ENCODE measurements at regions not wholly inside any gene's neighbourhood (a gene's known extent, or its start where the extent isn't known, plus 50 kb on each side); places are given as distances from the start of the nearest gene placed in this dataset.

DNA sequence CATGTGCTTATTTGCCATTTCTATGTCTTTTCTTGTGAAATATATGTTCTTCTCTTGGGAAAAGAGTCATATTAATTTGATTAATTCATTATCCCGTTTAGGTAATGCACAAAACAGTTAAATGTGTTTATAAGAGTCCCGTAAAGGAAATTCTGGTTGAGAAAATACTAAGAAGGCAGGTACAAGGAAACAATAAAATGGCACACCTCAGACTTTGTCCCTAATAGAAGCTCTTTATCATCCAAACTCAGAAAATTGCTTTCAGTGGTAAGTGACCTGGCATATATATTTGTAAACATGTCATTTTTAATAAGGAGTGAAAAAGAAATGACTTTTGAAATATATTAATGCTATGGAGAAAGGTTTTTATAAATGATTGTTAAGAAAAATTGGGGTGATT lies 540.5 kb upstream of the CITED2 start:
- no peak for DNase-seq (ENCODE audit: insufficient read length, low spot score, missing footprints)
- Histone ChIP-seq H3K9me3 (ENCODE audit: low read depth, low read length) (no peaks in the 10 kb centered on the region), H3K79me2 (ENCODE audit: insufficient read depth, low read length) (no peaks in the 10 kb centered on the region), H3K4me1 (ENCODE audit: insufficient read depth, low read length) (no peaks in the 10 kb centered on the region), H3K27me3 (ENCODE audit: insufficient read depth, low read length) (no peaks in the 10 kb centered on the region), H3K4me3 (ENCODE audit: insufficient read depth, low read length) (no peak overlapping the region), H2AFZ (ENCODE audit: low read length) (no peak overlapping the region), H4K20me1 (ENCODE audit: insufficient read depth, low read length) (no peaks in the 10 kb centered on the region), H3K36me3 (ENCODE audit: insufficient read depth, low read length) (no peaks in the 10 kb centered on the region), H3K27ac (ENCODE audit: low read depth, low read length) (no peak overlapping the region), H3K4me2 (ENCODE audit: insufficient read depth, low read length) (no peak overlapping the region)
- TF ChIP-seq, protein P1, sequence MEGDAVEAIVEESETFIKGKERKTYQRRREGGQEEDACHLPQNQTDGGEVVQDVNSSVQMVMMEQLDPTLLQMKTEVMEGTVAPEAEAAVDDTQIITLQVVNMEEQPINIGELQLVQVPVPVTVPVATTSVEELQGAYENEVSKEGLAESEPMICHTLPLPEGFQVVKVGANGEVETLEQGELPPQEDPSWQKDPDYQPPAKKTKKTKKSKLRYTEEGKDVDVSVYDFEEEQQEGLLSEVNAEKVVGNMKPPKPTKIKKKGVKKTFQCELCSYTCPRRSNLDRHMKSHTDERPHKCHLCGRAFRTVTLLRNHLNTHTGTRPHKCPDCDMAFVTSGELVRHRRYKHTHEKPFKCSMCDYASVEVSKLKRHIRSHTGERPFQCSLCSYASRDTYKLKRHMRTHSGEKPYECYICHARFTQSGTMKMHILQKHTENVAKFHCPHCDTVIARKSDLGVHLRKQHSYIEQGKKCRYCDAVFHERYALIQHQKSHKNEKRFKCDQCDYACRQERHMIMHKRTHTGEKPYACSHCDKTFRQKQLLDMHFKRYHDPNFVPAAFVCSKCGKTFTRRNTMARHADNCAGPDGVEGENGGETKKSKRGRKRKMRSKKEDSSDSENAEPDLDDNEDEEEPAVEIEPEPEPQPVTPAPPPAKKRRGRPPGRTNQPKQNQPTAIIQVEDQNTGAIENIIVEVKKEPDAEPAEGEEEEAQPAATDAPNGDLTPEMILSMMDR (IDR thresholded peaks at IDR 0.05; ENCODE audit: extremely low read depth, low read depth, low read length) = no peak

DNA sequence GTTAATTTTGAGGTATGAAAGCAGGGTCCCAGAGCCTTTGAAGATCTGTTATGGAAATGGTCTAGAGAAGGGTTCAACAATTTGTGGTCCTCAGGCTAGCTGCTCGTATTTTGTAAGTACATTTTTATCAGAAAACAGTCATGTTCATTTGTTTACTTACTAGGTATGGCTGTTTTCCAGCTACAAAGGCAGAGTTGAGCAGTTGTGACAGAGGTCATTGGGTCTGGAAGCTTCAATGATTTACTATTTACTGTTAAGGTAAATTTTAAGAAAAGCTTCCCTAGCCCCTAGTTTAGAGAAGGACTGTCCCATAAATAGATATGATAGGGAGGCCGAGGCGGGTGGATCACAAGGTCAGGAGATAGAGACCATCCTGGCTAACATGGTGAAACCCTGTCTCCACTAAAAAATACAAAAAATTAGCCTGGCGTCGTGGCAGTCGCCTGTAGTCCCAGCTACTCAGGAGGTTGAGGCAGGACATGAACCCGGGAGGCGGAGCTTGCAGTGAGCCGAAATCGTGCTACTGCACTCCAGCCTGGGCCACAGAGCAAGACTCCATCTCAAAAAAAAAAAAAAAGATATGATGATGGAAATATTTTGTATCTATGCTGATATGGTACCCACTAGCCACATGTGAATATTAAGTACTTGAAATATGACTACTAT lies 538.4 kb upstream of the CITED2 start:
- Histone ChIP-seq H3K4me3 (ENCODE audit: insufficient read depth, low read length) (no peak overlapping the region), H3K79me2 (ENCODE audit: insufficient read depth, low read length) (no peaks in the 10 kb centered on the region), H4K20me1 (ENCODE audit: insufficient read depth, low read length) (no peaks in the 10 kb centered on the region), H3K36me3 (ENCODE audit: insufficient read depth, low read length) (no peaks in the 10 kb centered on the region), H3K27me3 (ENCODE audit: insufficient read depth, low read length) (no peaks in the 10 kb centered on the region), H3K4me2 (ENCODE audit: insufficient read depth, low read length) (no peak overlapping the region), H3K27ac (ENCODE audit: low read depth, low read length) (no peak overlapping the region), H2AFZ (ENCODE audit: low read length) (peak overlapping the region; percentile 35), H3K4me1 (ENCODE audit: insufficient read depth, low read length) (no peaks in the 10 kb centered on the region), H3K9me3 (ENCODE audit: low read depth, low read length) (no peaks in the 10 kb centered on the region)
- no peak for DNase-seq (ENCODE audit: insufficient read length, low spot score, missing footprints)
- TF ChIP-seq, protein P1 (IDR thresholded peaks at IDR 0.05; ENCODE audit: extremely low read depth, low read depth, low read length) = no peak

DNA sequence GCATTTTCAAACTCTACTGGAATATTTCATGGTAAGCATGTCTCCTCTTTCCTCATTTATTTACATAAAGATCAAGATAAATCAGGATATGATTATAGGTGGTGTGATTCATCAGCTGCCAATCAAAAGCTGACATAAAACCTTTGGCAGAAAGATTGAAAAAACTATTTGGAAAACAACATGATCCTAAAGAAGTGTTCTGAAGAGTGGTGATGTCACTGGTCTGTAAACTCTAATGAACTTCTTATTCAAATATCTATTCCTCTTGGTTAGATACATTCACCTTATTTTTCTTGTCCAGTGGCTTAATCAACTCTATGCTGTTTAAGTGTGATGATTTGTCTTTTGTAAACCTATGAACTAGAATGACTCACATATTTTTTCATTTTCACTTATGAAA lies 535.5 kb upstream of the CITED2 start:
- H3K79me2 ChIP-seq (ENCODE audit: insufficient read depth, low read length) = no peaks in the 10 kb centered on the region
- H3K9me3 ChIP-seq (ENCODE audit: low read depth, low read length) = no peaks in the 10 kb centered on the region
- H3K4me2 ChIP-seq (ENCODE audit: insufficient read depth, low read length) = no peak overlapping the region
- no peaks in the 10 kb centered on the region for H3K4me1 ChIP-seq (ENCODE audit: insufficient read depth, low read length)
- no peaks in the 10 kb centered on the region for H3K27me3 ChIP-seq (ENCODE audit: insufficient read depth, low read length)
- H3K36me3 ChIP-seq (ENCODE audit: insufficient read depth, low read length) = no peaks in the 10 kb centered on the region
- H3K4me3 ChIP-seq (ENCODE audit: insufficient read depth, low read length) = no peak overlapping the region
- no peak overlapping the region for H2AFZ ChIP-seq (ENCODE audit: low read length)
- TF ChIP-seq, protein P1 (IDR thresholded peaks at IDR 0.05; ENCODE audit: extremely low read depth, low read depth, low read length) = no peak
- H4K20me1 ChIP-seq (ENCODE audit: insufficient read depth, low read length) = no peaks in the 10 kb centered on the region
- DNase-seq (ENCODE audit: insufficient read length, low spot score, missing footprints) = no peak
- H3K27ac ChIP-seq (ENCODE audit: low read depth, low read length) = no peak overlapping the region

DNA sequence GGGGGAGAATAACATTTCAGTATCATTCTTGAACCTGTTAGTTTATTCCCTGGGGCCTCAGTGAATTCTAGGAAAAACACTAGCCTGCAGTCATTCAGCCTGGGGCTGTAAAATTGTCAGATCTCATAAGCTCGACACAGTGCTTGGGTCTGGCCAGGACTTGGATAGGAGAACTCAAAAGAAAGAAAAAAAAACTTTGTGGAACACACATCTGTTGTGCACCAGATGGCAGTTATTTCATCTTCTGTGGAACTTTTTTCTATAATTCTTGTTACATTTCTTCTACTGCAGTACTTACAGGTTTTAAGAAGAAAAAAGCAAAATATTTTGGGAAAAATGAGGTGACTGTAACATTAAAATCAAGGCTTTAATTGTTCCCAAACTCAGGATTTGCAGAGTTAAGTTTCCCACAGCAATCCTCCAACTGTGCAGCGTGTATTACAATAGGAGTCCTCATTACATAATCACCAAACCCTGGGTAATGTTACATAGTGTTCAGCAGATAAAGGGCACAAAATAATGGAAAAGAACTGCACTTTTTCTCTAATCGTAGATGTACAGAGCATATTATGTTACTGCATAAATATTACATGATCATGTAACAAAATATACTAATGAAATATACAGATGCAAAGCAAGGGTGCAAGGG lies 531.1 kb upstream of the CITED2 start:
- H3K27me3 ChIP-seq (ENCODE audit: insufficient read depth, low read length) = no peaks in the 10 kb centered on the region
- H3K4me3 ChIP-seq (ENCODE audit: insufficient read depth, low read length) = no peak overlapping the region
- H3K4me1 ChIP-seq (ENCODE audit: insufficient read depth, low read length) = no peaks in the 10 kb centered on the region
- H3K79me2 ChIP-seq (ENCODE audit: insufficient read depth, low read length) = no peaks in the 10 kb centered on the region
- no peaks in the 10 kb centered on the region for H4K20me1 ChIP-seq (ENCODE audit: insufficient read depth, low read length)
- no peaks in the 10 kb centered on the region for H3K9me3 ChIP-seq (ENCODE audit: low read depth, low read length)
- no peak overlapping the region for H3K27ac ChIP-seq (ENCODE audit: low read depth, low read length)
- TF ChIP-seq, protein P1 (IDR thresholded peaks at IDR 0.05; ENCODE audit: extremely low read depth, low read depth, low read length) = no peak
- H2AFZ ChIP-seq (ENCODE audit: low read length) = no peak overlapping the region
- peak; percentile 30 for DNase-seq (ENCODE audit: insufficient read length, low spot score, missing footprints)
- H3K36me3 ChIP-seq (ENCODE audit: insufficient read depth, low read length) = no peaks in the 10 kb centered on the region
- H3K4me2 ChIP-seq (ENCODE audit: insufficient read depth, low read length) = no peak overlapping the region
